Left ventricle myocardium inferior (tissue), 1 donor: ENCODE measurements at regions not wholly inside any gene's neighbourhood (a gene's known extent, or its start where the extent isn't known, plus 50 kb on each side); places are given as distances from the start of the nearest gene placed in this dataset.

Experiments used
- DNase-seq: peaks from one replicate; pipeline ENCODE4 v3.0.0-alpha.2; 2020
- H3K27ac ChIP-seq: fragments of 200-600 bp; replicated peaks from 2 replicates; pipeline ENCODE4 v1.8.0; 2021
- H3K27me3 ChIP-seq: fragments of 200-600 bp; 2 replicates; pipeline ENCODE4 v1.8.0; 2021; ENCODE audit warnings: low read depth
- H3K36me3 ChIP-seq: fragments of 200-600 bp; 2 replicates; pipeline ENCODE4 v1.8.0; 2021
- H3K4me1 ChIP-seq: fragments of 200-600 bp; 2 replicates; pipeline ENCODE4 v1.8.0; 2021
- H3K4me3 ChIP-seq: fragments of 200-600 bp; 2 replicates; pipeline ENCODE4 v1.8.0; 2021; ENCODE audit warnings: mild to moderate bottlenecking, moderate library complexity
- H3K9me3 ChIP-seq: fragments of 200-600 bp; replicated peaks from 2 replicates; pipeline ENCODE4 v1.8.0; 2021
- intact Hi-C: fragments of 100-400 bp; cut with micrococcal nuclease; formaldehyde crosslinking; loops from one replicate; pipeline ENCODE4 v1.11.0; 2022
- TF ChIP-seq, protein P1 (sequence below): fragments of 200-600 bp; IDR thresholded peaks from 2 replicates; pipeline ENCODE4 v1.8.0; 2021; ENCODE audit warnings: antibody characterized with exemption, mild to moderate bottlenecking, borderline replicate concordance
- donor health status: DM: no; HTN: yes; CAD: no; lungs with severe emphysema.

DNA sequence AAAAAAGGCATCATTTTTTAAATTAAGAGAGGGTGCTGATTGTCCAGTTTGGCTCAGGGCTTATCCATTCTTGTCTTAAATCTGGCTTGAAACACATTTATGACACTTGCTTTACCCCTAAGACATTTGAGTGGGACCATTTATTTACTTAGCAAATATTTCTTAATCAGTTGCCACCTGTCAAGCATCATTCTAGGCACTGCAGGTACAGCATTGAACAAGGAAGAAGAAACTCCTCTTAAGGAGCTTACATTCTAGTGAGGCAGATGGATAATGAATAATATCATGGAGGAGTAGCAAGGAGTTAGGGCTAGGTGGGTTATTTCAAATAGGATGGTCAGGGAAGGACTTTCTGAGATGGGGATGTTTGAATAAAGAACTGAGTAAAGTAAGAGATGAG is 189.8 kb downstream of the UTRN start:
- Histone ChIP-seq H3K4me3 (no peak overlapping the region), H3K27me3 (no peaks in the 10 kb centered on the region), H3K9me3 (no peaks in the 10 kb centered on the region), H3K27ac (no peak overlapping the region), H3K4me1 (peaks cover 25% of the 10 kb centered on the region), H3K36me3 (peaks cover 39% of the 10 kb centered on the region)
- intact Hi-C loops, result no loop called here
- TF ChIP-seq, protein P1, sequence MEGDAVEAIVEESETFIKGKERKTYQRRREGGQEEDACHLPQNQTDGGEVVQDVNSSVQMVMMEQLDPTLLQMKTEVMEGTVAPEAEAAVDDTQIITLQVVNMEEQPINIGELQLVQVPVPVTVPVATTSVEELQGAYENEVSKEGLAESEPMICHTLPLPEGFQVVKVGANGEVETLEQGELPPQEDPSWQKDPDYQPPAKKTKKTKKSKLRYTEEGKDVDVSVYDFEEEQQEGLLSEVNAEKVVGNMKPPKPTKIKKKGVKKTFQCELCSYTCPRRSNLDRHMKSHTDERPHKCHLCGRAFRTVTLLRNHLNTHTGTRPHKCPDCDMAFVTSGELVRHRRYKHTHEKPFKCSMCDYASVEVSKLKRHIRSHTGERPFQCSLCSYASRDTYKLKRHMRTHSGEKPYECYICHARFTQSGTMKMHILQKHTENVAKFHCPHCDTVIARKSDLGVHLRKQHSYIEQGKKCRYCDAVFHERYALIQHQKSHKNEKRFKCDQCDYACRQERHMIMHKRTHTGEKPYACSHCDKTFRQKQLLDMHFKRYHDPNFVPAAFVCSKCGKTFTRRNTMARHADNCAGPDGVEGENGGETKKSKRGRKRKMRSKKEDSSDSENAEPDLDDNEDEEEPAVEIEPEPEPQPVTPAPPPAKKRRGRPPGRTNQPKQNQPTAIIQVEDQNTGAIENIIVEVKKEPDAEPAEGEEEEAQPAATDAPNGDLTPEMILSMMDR, result no peak
- DNase-seq, result no peak

DNA sequence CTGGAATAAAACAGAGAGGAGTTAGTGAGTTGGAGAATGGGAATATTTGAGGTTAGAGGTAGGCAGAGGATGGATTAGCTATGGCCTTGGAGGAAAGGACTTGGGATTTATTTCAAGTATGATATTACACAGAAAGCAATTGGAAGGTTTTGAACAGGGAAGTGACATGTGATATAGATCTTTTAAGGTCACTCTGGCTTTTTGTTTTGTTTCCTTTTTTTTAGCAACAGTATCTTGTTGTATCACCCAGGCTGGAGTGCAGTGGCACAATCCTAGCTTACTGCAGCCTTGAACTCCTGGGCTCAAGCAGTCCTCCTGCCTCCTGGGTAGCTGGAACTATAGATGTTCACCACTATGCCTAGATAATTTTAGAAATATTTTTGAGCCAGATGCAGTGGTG is 190.3 kb downstream of the UTRN start:
- H3K27me3 ChIP-seq, result no peaks in the 10 kb centered on the region
- no peak overlapping the region for H3K27ac ChIP-seq
- no peak overlapping the region for H3K4me3 ChIP-seq
- H3K36me3 ChIP-seq, result peaks cover 44% of the 10 kb centered on the region
- TF ChIP-seq, protein P1, result no peak
- no peak for DNase-seq
- intact Hi-C loops, result no loop called here
- H3K9me3 ChIP-seq, result no peaks in the 10 kb centered on the region
- peaks cover 30% of the 10 kb centered on the region for H3K4me1 ChIP-seq

DNA sequence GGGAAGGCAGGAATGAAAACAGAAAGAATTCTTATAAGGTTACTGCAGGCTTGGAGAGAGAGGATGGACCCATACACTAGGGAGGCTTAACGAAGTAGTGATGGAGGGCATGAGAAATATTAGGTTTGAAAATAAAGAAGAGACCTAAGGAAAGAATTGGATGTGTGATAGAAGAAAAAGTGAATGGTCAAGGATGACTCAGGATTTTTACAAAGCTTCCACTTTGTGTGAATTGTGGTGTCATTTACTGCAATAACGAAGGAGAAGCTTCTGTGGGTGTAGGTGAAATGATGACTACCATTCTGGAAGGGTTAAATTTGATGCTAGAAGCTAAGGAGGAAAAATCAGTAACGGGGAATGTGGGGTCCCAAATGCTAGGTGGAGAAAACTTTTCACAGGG is 191.2 kb downstream of the UTRN start:
- H3K36me3 ChIP-seq, result peaks cover 46% of the 10 kb centered on the region
- peaks cover 38% of the 10 kb centered on the region for H3K4me1 ChIP-seq
- H3K4me3 ChIP-seq, result no peak overlapping the region
- no peaks in the 10 kb centered on the region for H3K27me3 ChIP-seq
- intact Hi-C loops, result no loop called here
- H3K9me3 ChIP-seq, result no peaks in the 10 kb centered on the region
- TF ChIP-seq, protein P1, result no peak
- no peak for DNase-seq
- peak overlapping the region; percentile 4 for H3K27ac ChIP-seq

DNA sequence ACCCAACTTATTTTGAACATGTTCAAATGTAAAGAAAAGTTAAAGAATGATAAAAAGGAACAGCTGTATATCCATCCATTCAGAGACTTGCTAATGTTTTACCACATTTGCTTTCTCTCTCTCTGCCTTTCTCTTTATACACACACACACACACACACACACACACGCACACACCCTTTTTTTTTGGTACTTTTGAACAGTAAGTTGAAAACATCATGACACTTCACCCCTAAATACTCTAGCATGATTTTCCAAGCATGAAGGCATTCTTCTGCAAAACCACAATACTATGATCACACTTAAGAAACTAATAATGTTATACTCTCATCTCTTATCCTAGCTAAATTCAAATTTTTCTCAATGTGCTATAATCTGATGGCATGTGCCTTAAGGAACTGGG is 192.3 kb downstream of the UTRN start:
- Histone ChIP-seq H3K4me3 (no peak overlapping the region), H3K9me3 (no peaks in the 10 kb centered on the region), H3K4me1 (peaks cover 42% of the 10 kb centered on the region), H3K36me3 (peaks cover 46% of the 10 kb centered on the region), H3K27me3 (no peaks in the 10 kb centered on the region), H3K27ac (no peak overlapping the region)
- TF ChIP-seq, protein P1, result no peak
- intact Hi-C loops, result no loop called here
- no peak for DNase-seq

DNA sequence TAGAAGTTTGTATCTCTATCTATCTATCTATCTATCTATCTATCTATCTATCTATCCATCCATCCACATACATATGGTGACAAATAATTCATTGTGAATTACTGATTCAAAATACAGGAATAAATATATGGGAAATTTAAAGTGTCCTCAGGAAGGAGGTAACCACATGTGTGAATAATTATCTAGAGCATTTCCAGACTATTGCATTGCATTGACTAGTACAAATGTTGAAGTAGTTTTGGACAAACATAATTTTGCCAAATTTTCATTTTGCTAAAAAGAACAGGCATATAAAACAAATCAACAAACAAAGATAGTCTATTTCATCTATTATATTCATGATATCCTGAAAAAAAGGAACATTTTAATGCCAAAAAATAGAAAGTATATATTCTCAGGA is 192.7 kb downstream of the UTRN start:
- intact Hi-C loops, result no loop called here
- H3K4me1 ChIP-seq, result peaks cover 42% of the 10 kb centered on the region
- H3K27me3 ChIP-seq, result no peaks in the 10 kb centered on the region
- H3K4me3 ChIP-seq, result no peak overlapping the region
- no peaks in the 10 kb centered on the region for H3K9me3 ChIP-seq
- no peak for DNase-seq
- TF ChIP-seq, protein P1, result no peak
- H3K36me3 ChIP-seq, result peaks cover 46% of the 10 kb centered on the region
- H3K27ac ChIP-seq, result peak overlapping the region; percentile 66

DNA sequence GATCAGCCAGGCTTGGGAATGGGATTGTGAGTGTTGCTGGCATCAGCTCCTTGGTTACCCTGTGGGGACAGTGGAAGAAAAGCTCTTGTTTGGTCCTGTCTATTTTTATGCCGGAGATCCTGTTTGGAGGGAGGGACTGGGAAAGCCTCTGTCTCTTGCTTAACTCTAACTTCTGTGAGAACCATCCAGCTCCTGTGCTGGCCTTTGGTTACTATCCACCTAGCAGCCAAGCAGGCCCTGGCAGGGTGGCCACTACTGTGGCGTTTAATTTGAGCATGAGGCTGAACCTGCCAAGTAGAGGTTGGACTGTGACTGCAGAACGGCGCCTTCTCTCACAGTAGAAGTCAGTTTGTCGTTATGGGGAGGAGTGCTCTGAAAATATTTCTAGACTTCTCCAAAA is 193.3 kb downstream of the UTRN start:
- Histone ChIP-seq H3K9me3 (no peaks in the 10 kb centered on the region), H3K36me3 (peaks cover 46% of the 10 kb centered on the region), H3K27me3 (no peaks in the 10 kb centered on the region), H3K27ac (peak overlapping the region; percentile 66), H3K4me1 (peaks cover 42% of the 10 kb centered on the region), H3K4me3 (no peak overlapping the region)
- DNase-seq, result peak; percentile 57
- intact Hi-C loops, result no loop called here
- TF ChIP-seq, protein P1, result no peak
